ENCODE measurements at regions not wholly inside any gene's neighbourhood (a gene's known extent, or its start where the extent isn't known, plus 50 kb on each side); places are given as distances from the start of the nearest gene placed in this dataset.

- TF ChIP-seq NANOG (IDR thresholded peaks at IDR 0.05; ENCODE audit: insufficient read depth, low read depth, low read length, poor library complexity, severe bottlenecking), result no peak
Measured at GRCh38 chr10:126808103-126808502, 97.1 kb upstream of the DOCK1 start (continued).

All from H1 (cell line).